Fibroblast of the conjunctiva (primary cell): ENCODE measurements at regions not wholly inside any gene's neighbourhood (a gene's known extent, or its start where the extent isn't known, plus 50 kb on each side); places are given as distances from the start of the nearest gene placed in this dataset.

ENCODE experiments used
- DNase-seq: peaks from one replicate; pipeline ENCODE4 v3.0.0-alpha.2; 2010; ENCODE audit warnings: low read depth

- no peak for DNase-seq
Measured at GRCh38 chr13:105052711-105053110, 1482.8 kb downstream of the EFNB2 start.

GRCh38 chr13:105050686-105051085 lies 1484.8 kb downstream of the EFNB2 start:
- DNase-seq, result no peak

GRCh38 chr13:105048677-105049076 lies 1486.8 kb downstream of the EFNB2 start:
- no peak for DNase-seq

- no peak for DNase-seq
Measured at GRCh38 chr13:105047676-105048295, 1487.7 kb downstream of the EFNB2 start.

GRCh38 chr13:105037110-105037509 lies 1498.4 kb downstream of the EFNB2 start:
- no peak for DNase-seq

- DNase-seq, result no peak
Measured at GRCh38 chr13:105035092-105035491, 1500.4 kb downstream of the EFNB2 start.

GRCh38 chr13:105033999-105034398 lies 1501.5 kb downstream of the EFNB2 start:
- DNase-seq, result no peak

GRCh38 chr13:105031306-105031705 lies 1504.2 kb downstream of the EFNB2 start:
- DNase-seq, result no peak

- no peak for DNase-seq
Measured at GRCh38 chr13:105030851-105031250, 1504.6 kb downstream of the EFNB2 start.

GRCh38 chr13:105019073-105019472 lies 1516.4 kb downstream of the EFNB2 start:
- no peak for DNase-seq

- no peak for DNase-seq
Measured at GRCh38 chr13:105016266-105016665, 1519.2 kb downstream of the EFNB2 start.

- DNase-seq, result no peak
Measured at GRCh38 chr13:105008604-105009003, 1526.9 kb downstream of the EFNB2 start.

GRCh38 chr13:105007166-105007808 lies 1528.2 kb downstream of the EFNB2 start:
- no peak for DNase-seq

GRCh38 chr13:104996022-104996421 lies 1539.4 kb downstream of the EFNB2 start:
- no peak for DNase-seq

- DNase-seq, result no peak
Measured at GRCh38 chr13:104993708-104994107, 1541.8 kb downstream of the EFNB2 start.

- DNase-seq, result no peak
Measured at GRCh38 chr13:104987621-104988020, 1547.8 kb downstream of the EFNB2 start.

GRCh38 chr13:104984296-104984818 lies 1551.1 kb downstream of the EFNB2 start:
- peak; percentile 17 for DNase-seq

GRCh38 chr13:104983601-104984000 lies 1551.9 kb downstream of the EFNB2 start:
- no peak for DNase-seq

GRCh38 chr13:104980586-104980985 lies 1554.9 kb downstream of the EFNB2 start:
- DNase-seq, result no peak

GRCh38 chr13:104979281-104980030 lies 1556.0 kb downstream of the EFNB2 start:
- DNase-seq, result no peak

GRCh38 chr13:104976986-104977385 lies 1558.5 kb downstream of the EFNB2 start:
- DNase-seq, result no peak

GRCh38 chr13:104975272-104975671 lies 1560.2 kb downstream of the EFNB2 start:
- DNase-seq, result no peak

GRCh38 chr13:104968876-104969275 lies 1566.6 kb downstream of the EFNB2 start:
- DNase-seq, result no peak
